ENCODE measurements at regions not wholly inside any gene's neighbourhood (a gene's known extent, or its start where the extent isn't known, plus 50 kb on each side); places are given as distances from the start of the nearest gene placed in this dataset.

- in situ Hi-C loops (cut with MboI; ENCODE audit: low sequenced_read_pairs) = no loop called here
Observed at GRCh38 chr2:8389431-8390108, 292.3 kb upstream of the ID2 start.

GRCh38 chr2:8391126-8391525 lies 290.7 kb upstream of the ID2 start:
- in situ Hi-C loops (cut with MboI; ENCODE audit: low sequenced_read_pairs) = no loop called here

DNA sequence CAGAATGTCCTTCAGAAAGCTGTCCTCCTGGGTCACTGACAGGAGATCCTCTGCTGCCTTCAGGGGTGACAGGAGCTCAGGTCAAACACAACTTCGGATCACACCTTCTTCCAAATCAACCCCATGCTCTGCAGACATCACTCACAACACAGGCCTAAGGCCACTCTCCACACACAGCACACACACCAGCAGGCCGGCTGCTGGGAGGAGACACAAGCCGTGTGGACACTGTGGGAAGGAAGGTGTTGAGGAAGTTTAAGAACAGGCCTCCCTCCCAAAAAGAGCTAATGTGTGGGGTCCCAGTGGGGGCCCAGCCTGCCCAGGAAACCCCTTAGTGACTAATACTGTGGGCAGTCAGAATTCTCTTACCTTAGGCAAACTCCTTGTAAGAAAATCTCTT lies 290.3 kb upstream of the ID2 start:
- in situ Hi-C loops (cut with MboI; ENCODE audit: low sequenced_read_pairs) = no loop called here

DNA sequence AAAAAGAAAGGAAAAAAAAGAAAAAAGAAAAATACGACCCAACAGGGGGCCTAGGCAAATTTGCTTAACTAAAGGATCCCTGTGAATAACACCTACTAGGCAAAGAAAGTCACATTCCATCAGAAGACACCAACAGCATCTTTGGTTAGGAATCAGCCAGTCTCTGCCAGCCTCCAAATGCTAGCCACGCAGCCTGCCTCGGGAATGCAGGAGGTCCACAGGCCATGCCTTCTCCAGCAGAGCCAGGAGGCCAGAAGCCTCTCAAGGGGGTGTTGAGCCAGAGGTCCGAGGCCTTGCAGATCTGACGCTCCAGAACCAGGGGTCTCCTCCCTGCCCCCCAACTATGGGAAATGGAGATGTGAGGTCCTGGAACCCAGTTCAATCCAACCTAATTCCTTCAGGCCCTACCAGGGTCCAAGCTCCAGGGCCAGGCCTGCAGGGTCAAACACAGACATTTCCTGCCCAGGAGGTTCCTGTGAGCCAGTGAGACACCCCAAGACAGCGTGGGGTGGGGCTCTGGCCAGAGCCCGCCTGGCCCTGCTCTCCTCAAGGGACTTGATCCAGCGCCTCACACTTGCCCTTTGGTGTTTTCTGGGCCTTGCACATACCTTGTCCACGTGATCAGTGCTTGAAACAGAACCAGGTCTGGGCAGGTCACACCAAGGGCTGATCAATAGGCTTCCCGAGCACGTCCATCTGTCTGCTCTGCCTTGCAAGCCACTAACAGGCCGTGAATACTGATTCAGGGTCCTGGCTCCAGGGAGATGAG lies 289.6 kb upstream of the ID2 start:
- in situ Hi-C loops (cut with MboI; ENCODE audit: low sequenced_read_pairs) = no loop called here

- in situ Hi-C loops (cut with MboI; ENCODE audit: low sequenced_read_pairs) = no loop called here
Observed at GRCh38 chr2:8393506-8393905, 288.4 kb upstream of the ID2 start.

DNA sequence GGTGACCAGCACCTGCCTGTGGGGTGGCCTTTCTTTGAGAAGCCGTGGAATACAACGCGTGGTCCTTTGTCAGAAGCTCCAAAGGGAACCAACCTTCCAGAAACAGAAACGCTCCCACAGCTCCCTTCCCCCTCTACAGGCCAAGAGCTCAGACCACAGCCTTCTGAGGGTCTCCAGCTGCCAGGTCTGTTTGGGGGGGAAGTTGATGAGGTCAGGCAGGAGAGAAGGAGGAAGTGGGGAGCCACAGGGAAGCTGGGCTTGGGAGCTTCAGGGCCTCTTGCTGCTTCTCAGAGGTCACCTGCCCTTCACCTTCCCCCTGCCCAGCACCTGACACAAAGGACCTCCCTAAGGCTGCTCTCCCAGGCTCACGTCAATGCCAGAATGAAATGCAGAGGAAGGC lies 287.7 kb upstream of the ID2 start:
- in situ Hi-C loops (cut with MboI; ENCODE audit: low sequenced_read_pairs) = no loop called here

DNA sequence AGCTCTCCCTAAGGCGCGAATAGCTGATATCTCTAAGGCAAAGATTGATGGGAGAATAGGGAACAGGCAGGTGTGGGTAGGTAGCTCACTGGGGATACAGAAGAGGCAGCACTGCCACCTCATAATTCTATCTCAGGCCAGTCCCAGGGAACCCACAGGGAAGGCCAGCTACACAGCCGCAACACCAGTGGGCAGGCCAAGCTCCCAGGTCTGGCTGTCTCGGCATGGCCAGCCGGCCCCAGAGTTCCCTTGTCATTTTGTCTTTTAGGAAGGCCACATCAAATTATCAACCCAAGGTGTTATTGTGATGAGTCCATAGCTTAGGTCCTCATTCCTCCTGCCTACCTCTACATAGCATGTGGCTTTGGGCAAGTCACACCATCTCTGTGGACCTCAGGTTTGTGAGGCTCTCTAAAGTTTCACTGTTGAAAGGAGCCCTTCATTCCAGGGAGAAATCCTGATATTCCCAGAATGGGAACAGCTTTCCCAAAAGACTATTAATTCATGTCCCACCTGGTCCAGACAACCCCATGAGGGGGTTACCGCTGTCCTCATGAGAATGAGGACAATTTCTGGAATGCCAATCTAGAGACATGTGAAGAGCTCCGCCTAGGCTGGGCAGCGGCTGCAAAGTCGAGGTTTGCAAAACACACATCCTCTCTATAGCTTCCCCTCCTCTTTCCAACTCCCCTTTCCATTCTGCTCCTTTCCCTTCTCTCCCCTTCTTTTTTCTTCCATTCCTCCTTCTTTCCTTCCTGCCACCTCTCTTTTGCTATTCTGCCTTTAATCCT lies 287.1 kb upstream of the ID2 start:
- in situ Hi-C loops (cut with MboI; ENCODE audit: low sequenced_read_pairs) = no loop called here

GRCh38 chr2:8395718-8396117 lies 286.1 kb upstream of the ID2 start:
- in situ Hi-C loops (cut with MboI; ENCODE audit: low sequenced_read_pairs) = no loop called here

GRCh38 chr2:8398040-8398668 lies 283.7 kb upstream of the ID2 start:
- in situ Hi-C loops (cut with MboI; ENCODE audit: low sequenced_read_pairs) = no loop called here

GRCh38 chr2:8399731-8400130 lies 282.1 kb upstream of the ID2 start:
- in situ Hi-C loops (cut with MboI; ENCODE audit: low sequenced_read_pairs) = no loop called here

GRCh38 chr2:8400196-8400595 lies 281.7 kb upstream of the ID2 start:
- in situ Hi-C loops (cut with MboI; ENCODE audit: low sequenced_read_pairs) = no loop called here

DNA sequence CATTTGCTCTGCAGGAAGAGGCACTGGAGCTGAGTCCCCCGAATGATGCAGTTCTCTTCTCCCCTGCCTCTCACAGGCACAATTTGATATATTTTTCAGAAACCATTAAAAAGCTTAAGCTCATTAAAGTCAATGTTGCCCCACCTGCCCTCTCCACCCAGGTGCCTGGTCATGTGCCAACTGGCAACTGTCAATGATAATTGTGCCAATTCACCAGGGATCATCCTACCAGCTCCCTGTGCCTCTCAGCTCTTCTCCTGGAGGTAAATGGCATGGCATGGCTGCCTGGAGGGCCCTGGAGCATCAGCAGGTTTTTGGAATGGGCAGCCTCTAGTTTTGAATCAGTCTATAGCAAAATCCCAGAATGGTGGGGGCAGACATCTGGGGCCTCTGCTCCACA lies 279.6 kb upstream of the ID2 start:
- in situ Hi-C loops (cut with MboI; ENCODE audit: low sequenced_read_pairs) = no loop called here

- in situ Hi-C loops (cut with MboI; ENCODE audit: low sequenced_read_pairs) = no loop called here
Observed at GRCh38 chr2:8403876-8404275, 278.0 kb upstream of the ID2 start.

DNA sequence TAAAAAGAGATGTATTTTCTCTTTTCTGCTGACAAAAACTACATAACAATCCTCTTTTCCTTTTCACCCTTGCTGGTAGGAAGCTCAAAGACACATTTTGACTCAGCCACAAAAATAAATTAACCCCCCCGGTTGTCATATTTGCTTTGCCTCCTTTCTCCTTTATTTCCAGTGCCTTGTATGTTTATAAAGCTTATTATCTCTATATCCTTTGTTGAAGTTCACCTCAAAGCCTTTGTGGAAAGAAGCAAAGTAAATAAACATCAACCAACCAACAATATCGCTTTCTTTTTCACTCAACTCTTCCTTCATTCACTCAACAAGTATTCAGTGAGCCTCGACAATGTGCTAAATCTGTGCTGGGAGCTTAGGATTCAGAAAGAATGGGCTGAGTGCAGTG lies 276.5 kb upstream of the ID2 start:
- in situ Hi-C loops (cut with MboI; ENCODE audit: low sequenced_read_pairs) = no loop called here

GRCh38 chr2:8406271-8406670 lies 275.6 kb upstream of the ID2 start:
- in situ Hi-C loops (cut with MboI; ENCODE audit: low sequenced_read_pairs) = no loop called here

DNA sequence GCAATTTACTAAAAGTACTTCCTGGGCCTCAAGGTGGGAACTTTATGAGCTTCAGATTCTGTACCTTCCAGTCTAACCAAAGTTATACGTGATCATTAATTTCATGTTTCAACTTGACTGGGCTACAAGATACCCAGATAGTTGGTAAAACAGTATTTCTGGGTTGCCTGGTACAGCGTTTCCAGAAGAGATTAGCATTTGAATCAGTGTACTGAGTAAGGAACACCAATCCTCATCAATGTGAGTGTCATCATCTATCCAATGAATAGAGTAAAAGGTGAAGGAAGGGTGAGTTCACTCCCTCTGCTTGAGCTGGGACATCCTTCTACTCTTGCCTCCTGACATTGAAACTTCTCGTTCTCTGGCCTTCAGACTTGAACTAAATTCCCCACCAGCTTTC lies 274.5 kb upstream of the ID2 start:
- in situ Hi-C loops (cut with MboI; ENCODE audit: low sequenced_read_pairs) = no loop called here

DNA sequence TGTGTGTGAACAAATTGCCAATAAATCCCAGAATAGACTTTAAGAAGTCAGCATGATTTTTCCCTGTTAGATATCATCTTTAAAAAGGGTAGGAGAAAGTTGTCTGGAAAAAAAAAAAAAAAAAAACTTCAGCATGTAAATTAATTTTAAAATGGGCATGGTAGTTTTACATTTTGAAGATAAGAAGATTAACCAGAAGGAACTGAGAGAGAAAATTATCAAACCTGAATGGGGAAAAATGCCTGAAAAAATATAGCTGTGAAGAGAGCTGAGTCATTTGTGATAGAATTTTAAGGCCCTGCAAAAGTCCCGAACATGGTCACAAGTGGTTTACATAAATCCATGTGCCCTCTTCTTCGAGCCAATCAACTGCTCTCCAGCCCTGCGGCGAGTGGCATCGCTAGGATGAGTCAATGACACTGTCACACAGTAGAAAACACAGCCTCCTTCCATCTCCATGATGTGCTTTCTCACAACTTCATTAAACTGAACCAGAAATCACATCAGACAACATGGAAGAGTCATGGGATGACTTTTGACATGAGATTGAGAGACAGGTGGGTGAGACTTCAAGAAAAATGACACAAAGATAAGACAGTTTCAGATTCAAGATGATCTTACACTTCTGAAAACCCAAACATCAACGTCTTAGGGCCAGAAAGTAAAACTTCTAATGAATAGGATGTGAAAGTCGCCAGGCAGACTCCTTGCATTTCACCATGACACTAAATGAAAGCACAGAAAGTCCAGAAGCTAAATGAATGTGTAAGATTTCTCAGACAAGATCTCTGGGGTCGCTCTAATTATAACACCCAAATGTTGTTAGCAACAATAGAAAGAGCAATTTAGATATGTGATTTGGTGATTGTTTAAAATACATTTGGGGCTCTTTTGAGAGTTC lies 273.0 kb upstream of the ID2 start:
- in situ Hi-C loops (cut with MboI; ENCODE audit: low sequenced_read_pairs) = no loop called here

- in situ Hi-C loops (cut with MboI; ENCODE audit: low sequenced_read_pairs) = no loop called here
Observed at GRCh38 chr2:8409461-8410260, 272.2 kb upstream of the ID2 start.

- in situ Hi-C loops (cut with MboI; ENCODE audit: low sequenced_read_pairs) = no loop called here
Observed at GRCh38 chr2:8412082-8412481, 269.8 kb upstream of the ID2 start.

- in situ Hi-C loops (cut with MboI; ENCODE audit: low sequenced_read_pairs) = no loop called here
Observed at GRCh38 chr2:8412586-8412985, 269.3 kb upstream of the ID2 start.
